GM21717 (cell line): ENCODE measurements at regions not wholly inside any gene's neighbourhood (a gene's known extent, or its start where the extent isn't known, plus 50 kb on each side); places are given as distances from the start of the nearest gene placed in this dataset.
"Not testable (repeated sequence)": the region's sequence is repeated elsewhere in the genome, so short reads cannot be mapped to it uniquely, and the experiment has no call there.

Experiments used
- ATAC-seq: cut with Tn5 transposase; IDR thresholded peaks from one replicate; pipeline ENCODE4 v1.9.1; 2021; ENCODE audit warnings: mild to moderate bottlenecking, moderate library complexity; ENCODE audit not compliant: unreplicated experiment

DNA sequence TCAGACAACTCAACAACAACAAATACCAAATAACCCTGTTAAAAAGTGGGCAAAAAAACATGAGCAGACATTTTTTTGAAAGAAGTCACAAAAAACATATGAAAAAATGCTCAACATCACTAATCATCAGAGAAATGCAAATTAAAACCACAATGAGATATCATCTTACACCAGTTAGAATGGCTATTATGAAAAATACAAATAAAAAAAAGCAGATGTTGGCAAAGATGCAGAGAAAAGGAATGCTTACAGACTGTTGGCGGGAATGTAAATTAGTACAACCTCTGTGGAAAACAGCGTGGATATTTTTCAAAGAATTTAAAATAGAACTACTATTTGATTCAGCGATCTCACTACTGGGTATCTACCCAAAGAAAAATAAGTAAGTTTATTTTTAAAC lies 114.0 kb downstream of the SLC38A4 start:
- no peak for ATAC-seq

DNA sequence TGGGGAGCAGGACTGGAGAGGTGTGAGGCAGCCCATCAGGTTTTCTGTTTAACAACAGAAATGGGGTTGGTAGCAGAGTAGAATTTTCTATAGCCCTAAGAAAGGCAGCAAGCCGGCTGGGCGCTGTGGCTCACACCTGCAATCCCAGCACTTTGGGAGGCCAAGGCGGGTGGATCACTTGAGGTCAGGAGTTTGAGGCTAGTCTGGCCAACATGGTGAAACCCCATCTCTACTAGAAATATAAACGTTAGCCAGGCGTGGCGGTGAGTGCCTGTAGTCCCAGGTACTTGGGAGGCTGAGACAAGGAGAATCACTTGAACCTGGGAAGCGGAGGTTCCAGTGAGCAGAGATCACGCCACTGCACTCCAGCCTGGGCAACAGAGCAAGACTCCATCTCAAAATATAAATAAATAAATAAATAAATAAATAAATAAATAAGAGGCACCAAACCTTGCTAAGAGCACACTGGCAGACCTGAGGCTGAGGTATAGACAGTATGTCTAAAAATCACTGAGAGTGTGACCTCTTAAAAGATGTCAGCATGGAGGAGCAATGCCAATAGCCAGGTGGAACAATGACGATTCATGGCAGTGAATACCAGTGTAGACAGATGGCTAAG lies 115.6 kb downstream of the SLC38A4 start:
- no peak for ATAC-seq

DNA sequence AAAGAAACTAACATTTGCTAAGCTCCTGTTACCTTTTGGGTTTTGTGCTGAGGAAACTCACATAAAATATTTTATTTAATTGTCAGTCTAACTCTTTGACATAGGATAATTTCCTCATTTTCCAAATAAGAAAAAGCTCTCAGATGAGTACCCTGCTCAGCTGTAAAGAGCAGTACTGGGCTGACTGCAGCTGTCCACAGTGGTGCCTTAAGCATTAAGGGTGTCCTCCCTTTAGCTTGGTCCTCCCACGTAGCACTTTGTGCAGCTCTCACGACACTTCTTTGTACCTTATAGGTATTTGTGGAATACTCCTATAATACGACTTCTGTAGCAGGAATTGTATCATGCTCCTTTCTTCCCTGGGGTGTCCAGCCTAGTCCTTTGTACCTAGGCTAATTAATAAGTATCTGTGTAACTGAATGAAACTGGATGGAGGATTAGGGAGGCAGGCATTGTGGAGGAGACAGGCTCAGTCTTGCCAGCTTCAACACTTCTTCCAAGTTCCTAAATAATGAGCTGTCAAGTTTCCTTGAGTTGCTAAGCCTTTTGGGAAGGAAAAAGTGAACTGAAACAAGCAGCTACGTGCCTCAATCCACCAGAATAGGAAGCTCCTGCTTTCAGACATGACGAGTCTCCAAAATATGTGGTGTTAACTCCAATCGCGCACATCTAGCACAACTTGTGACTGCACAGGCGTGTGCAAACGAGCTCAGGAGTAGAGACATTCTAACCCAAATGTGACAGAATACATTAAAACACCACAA lies 123.0 kb downstream of the SLC38A4 start:
- no peak for ATAC-seq

DNA sequence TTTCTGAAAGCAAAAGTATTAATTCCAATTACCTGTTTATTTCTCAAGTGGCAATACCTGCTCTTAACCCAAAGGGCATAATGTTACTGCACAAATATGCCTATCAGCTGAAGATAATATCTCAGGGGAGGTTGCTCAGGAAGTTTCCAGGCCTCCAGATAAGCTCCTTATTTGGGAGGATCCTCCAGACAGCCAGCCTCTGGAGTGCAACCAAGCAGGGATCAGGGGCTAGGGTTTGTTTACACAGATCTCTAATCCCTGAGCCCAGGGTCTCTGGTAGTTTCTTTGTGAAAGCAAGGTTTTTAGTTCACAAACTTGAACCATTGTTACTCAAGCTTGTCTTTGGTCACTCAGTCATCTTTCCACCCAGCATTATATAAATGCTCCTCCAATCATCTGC lies 124.4 kb downstream of the SLC38A4 start:
- ATAC-seq = no peak

DNA sequence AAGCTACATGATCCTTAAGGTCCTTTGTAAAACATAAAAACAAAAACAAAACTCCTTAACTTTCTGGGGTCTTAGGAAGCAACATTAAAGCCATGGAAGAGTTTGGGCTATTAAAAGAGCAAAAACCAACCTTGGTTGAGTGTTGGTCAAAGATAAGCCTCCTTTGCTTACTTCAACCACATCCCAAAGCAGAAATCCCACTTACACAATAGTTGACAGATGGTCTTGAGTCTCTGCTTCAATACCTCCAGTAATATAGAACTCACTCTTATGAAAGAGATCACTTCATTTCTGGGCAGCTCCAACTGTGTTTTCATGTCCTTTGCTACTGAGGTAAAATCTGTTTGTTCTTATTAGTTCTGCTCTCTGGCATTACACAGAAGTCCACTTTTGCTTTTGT lies 125.8 kb downstream of the SLC38A4 start:
- no peak for ATAC-seq

DNA sequence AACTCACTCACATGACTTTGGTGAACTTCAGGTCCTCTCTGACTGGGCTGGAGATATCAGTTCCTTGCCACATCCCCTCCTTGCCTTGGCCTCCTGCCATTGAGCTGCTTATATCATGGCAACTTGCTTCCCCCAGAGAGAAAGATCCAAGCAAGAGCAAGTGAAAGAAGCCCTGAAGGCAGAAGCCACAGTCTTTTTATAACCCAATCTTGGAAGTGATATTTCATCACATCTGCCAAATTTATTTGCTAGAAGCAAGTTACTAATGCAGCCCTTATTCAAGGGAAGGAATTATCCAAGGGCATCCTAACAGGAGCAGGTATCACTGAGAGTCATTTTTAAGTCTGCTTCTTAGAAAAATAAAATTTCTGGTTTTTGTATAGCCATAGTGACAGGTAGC lies 127.8 kb downstream of the SLC38A4 start:
- no peak for ATAC-seq

DNA sequence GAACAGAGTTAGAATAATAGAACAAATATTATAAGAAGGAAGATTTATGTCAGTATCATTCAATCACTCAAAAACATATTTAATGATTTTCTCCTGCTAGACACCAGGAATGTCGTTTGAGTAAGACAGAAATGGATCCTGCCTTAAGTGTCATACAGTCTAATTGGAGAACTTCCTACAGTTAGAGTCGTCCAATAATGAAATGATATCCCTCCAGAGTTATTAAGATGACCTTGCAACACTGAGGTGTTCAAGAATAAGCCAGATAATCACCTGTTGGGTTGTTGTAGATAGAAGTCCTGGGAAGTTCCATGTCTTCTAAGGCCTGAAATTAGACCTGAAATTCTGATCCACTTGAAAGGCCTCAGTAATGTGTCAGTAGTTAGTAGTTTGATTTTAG lies 132.3 kb downstream of the SLC38A4 start:
- no peak for ATAC-seq

DNA sequence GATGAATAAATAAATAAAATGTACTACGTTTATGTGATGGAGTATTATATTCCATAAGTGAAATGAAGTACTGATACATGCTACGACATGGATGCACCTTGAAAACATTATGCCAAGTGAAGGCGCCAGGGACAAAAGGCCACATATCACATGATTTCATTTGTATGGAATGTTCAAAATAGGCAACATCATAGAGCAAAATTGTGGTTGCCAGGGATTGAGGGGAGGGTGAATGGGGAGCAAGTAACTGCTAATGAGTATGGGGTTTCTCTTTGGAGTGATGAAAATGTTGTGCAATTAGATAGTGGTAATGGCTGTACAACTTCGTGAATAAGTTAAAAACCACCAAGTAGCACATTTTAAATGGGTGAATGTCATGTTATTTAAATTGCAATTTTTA lies 132.8 kb downstream of the SLC38A4 start:
- no peak for ATAC-seq

DNA sequence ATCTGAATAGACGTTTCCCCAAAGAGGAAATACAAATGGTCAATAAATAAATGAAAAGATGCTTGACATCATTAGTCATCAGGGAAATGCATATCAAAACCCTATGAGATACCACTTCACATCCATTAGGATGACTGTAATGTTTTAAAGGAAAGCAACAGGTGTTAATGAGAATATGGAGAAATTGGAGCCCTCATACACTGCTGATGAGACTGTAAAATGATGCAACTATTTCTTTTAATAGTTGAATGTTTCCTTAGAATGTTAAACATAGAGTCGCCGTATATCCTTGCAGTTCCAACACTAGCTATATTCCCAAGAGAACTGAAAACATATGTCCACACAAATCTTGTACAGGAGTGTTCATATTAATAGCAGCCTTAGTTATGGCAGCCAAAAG lies 133.2 kb downstream of the SLC38A4 start:
- no peak for ATAC-seq

DNA sequence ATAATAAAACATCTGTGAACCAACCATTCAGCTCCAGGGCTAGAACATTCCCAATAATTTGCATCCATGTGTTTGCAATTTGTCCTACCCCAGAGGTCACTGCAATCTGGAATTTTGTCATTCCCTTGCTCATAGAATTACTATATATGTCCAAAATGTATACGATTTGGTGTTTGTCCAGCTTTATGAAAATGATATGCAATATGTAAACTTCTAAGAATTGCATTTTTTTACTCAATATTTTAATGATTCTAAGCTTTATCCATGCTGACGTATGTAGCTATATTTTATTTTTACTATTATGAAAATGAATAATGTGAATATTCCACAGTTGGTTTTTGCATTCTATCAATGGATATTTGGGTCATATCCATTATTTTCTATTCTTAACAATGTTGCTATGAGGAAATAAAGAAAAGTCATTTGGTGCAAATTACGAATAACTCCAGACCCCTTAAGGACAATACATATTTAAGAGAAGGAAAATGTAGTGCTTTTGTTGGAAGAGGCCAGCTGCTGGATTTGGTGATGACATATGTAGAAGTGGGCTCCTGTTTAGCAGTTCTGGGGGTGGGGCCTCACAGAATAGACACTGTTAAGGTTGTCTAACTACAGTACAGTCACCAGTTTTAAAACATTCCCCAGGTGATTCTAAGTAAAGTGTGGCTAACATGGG lies 139.4 kb downstream of the SLC38A4 start:
- ATAC-seq = no peak

DNA sequence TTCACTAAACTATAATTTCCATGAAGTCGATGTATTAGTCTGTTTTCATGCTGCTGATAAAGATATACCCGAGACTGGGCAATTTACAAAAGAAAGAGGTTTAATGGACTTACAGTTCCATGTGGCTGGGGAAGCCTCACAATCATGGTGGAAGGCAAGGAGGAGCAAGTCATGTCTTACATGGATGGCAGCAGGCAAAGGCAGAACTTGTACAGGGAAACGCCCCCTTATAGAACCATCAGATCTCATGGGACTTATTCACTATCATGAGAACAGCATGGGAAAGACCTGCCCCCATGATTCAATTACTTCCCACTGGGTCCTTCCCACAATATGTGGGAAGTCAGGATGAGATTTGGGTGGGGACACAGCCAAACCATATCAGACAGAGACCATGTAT lies 141.6 kb downstream of the SLC38A4 start:
- not testable (repeated sequence) for ATAC-seq

DNA sequence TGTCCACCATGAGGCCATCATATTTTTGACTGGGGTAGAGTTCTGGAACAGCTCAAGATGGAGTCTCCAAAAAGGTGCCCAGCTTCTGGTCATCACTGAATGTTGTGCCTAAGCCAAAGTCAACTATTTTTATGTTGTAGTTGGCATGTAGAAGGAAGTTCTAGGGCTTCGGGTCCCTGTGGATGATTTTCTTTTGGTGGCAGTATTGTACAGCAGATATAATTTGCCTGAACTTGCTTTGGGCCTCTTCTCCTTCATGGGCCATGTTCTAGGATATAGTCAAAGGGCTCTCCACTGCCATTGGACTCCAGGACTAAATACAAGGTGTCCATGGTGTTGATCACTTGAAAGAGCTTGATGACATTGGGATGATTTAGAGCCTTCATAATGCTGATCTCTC lies 143.6 kb downstream of the SLC38A4 start:
- no peak for ATAC-seq

DNA sequence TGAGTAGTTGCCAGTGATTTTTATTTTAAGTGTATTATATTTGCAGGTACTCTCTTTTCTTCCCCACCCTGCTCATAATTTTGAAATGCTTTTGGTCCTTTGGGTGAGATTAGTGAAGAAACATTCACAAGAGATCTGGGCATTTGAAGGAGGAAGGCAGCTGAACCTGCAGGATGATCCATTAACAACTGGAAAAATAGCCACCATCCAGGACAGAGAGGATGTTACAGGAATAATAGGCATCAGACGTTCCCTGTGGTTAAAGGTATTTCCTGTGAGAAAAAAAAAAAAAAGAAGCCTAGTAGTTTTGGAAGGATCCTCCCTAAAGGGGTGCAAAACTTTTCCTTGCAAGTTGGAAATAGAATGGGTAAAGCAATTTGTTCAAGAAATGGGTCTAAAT lies 145.3 kb downstream of the SLC38A4 start:
- ATAC-seq = no peak

DNA sequence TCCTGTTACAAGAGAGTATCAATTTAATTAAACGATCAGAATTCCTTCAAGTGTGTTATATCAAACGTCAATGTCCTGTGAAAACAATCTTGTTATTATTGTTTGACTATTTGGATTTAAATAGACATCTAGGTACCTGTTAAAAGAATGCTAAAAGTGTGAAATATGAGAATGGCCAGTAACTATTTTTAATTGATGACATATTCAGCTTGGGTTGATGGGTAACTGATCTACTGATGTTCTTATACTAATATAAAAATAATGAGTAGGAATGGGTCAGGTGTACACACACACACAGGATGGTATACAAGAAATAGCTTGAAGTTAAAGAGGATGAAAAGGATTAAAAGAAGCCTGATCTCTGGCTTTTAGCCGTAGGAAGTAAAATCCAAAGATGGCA lies 146.0 kb downstream of the SLC38A4 start:
- no peak for ATAC-seq

DNA sequence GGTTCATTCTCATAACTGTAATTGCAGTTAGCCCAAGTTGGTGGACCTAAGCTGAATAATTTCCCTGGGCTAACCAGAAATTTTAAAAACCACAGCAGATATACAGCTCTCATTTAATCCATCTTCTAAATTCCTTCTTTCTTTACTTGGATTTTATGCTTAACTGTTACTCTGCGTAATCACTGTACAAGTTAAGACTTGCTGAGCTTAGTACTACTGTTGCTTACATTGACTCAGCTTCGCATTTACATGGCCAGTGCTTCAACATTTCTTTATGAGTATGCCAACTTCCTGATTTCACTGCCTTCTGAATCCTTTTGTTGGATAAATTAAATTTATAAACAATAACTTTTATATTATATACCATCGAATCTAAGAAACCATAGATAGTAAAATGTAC lies 147.4 kb downstream of the SLC38A4 start:
- no peak for ATAC-seq

DNA sequence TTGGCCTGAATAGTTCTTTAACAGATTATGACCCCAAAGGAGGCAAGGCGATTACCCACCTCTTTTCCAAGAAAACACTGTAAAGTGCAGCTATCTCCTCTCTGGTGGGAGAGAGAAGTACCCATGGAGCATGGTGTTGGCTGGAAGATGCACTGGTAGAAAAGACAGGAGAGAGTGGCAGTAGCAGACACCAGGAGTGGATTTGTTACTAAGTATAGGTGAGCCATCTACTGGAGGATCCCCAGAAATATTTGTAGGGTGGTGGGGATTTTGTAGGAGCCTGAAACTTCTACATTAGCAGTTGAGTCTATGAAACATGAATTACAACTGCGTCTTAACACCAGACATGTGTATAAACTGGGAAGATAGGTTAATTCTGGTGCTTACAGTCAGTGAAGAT lies 148.0 kb downstream of the SLC38A4 start:
- no peak for ATAC-seq

DNA sequence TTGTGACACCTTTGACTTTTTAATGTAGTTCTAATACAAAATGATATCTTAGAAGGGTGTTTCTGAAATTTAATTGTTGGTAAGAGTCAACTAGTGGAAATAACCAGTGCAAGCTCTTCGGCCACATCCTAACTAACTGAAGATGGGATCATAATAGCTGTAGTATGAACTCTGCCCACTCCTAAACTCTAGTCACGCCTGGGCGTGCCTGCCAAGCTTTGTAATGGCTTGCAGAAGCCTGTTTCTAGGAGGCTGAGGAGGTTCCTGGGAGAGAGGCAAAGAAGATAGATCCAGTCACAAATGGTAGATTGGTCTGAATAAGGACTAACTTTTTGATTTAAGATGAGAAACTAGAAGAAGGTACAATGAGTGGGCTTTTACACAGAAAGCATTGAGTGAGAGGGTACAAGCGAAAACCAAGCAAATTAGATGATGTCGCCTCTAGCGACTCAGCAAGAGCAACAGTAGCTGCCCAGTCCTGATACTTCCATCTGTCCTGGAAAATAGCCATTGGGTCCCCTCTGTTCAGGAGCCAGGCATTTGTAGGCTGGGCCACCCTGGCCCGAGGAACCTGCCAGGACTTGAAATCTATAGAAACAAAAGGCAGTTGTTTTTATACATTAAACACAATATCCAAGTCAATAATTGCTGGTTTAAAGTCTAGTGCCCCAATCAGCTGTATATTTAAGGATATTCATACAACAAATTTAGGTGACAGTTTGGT lies 148.8 kb downstream of the SLC38A4 start:
- no peak for ATAC-seq

DNA sequence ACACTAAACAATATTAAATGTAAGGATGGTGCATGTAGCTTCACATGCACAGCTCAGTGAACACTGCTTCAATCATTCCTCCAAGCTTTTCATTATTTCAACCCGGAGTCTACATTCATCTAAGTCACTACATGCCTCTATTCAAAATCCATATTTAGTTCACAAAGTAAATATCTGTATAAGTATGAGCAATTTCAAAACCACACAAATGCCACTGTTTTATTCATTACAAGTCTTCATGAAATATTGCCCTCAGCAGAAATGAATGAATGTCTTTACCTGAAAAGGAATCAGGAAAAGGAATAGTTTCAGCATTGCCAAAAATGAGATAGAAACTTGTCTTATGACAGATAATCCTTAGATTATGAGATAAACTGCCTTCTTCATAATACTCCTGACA lies 149.4 kb downstream of the SLC38A4 start:
- ATAC-seq = no peak

DNA sequence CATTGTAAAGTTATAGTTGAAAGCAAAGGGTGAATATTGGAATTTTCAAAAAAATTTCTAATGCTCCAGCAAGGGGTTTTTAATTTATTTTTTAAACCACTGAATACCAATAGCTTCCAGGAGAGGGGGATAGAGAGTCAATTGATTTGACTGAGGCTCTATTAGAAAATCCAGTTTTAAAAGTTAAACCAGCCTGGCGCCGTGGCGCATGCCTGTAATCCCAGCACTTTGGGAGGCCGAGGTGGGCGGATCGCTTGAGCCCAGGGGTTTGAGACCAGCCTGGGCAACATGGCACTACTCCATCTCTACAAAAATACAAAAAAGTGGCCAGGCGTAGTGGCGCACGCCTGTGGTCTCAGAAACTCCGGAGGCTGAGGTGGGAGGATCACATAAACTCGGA lies 150.1 kb downstream of the SLC38A4 start:
- no peak for ATAC-seq

DNA sequence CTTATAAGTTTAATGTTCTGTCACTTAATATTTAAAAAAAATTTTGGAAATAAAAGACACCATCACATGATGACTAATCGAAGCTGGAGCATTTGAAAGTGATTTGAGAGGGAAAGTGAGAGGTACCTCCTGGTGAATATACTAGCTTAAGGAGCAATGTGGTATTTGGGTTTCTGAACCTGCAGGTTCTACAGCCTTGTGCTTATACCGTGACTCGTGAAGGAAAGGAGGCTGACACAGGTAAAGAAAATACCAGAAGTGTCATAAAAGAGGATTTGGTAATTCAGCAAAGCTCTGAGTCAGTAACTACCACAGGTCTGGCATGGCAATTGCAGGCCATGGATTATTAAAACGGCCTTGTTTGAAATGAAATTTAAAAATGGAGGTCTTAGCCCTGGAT lies 151.0 kb downstream of the SLC38A4 start:
- ATAC-seq = no peak

DNA sequence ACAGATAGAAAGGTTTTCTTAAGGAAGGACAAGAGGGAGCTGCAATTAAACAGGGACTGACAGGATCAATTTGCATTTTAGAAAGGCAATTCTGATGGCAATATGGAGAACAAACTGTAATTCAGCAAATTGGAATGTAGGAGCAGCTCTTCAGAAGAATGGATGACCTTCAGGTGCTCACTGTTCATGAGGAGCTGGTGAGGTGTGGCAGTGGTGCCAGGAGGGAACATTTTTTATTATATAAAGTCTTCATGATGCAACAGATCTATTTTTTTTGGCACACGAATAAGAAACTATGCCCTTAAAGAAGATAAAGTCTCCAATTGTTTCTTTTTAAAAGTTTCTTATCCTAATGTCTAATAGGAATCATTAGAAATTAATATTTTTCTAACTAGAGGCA lies 151.7 kb downstream of the SLC38A4 start:
- no peak for ATAC-seq

DNA sequence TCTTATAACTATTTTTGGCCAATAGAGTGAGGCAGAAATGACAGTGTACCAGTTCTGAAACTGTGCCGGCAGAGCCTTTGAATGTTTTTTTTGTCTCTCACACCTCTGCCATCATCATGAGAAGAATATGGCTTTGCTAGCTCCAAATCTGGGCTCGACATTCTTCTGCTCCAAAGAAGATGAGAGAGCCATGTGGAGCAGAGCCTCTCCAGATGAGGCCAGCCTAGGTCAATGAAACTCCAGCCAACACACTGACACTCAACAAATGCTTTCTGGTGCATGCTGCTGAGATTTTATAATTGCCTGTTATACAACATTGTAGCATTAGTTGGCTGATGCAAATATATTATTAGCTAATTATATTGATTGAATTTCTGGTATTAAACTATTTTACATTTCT lies 154.7 kb downstream of the SLC38A4 start:
- ATAC-seq = no peak
